HG03060 (cell line): ENCODE measurements at regions not wholly inside any gene's neighbourhood (a gene's known extent, or its start where the extent isn't known, plus 50 kb on each side); places are given as distances from the start of the nearest gene placed in this dataset.

Experiments used
- ATAC-seq: cut with Tn5 transposase; IDR thresholded peaks from one replicate; pipeline ENCODE4 v1.9.1; 2021; ENCODE audit warnings: low read depth, moderate number of reproducible peaks; ENCODE audit not compliant: unreplicated experiment

DNA sequence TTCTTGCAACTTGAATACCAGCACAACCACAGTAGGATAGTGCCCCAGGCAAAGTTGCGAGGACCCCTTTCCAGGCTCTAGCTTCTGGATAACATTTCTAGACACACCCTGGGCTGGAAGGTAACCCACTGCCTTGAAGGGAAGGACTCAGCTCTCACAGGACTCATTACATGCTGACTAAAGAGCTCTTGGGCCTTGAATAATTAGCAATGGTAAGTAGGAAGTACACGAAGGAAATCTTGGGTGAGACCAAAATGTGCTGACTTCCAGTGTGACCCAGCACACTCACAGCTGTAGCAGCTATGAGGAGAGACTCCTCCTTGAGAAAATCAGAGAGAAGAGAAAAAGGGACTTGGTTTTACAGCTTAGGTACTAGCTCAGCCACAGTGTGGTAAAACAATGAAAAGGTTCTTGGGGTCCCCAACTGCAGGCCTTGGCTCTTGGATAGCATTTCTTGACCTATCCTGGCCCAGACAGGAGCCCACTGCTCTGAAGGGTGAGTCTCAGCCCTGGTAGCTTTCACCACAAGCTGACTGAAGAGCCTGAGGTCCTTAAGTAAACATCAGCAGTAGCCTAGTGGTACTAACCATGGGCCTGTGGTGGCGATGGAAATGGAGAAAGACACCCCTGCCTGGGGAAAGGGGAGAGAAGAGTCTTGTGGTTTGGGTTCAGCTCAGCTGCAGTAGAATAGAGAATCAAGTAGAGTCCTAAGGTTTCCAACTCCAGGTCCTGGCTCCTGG is 621.7 kb downstream of the SEMA5A start:
- no peak for ATAC-seq

DNA sequence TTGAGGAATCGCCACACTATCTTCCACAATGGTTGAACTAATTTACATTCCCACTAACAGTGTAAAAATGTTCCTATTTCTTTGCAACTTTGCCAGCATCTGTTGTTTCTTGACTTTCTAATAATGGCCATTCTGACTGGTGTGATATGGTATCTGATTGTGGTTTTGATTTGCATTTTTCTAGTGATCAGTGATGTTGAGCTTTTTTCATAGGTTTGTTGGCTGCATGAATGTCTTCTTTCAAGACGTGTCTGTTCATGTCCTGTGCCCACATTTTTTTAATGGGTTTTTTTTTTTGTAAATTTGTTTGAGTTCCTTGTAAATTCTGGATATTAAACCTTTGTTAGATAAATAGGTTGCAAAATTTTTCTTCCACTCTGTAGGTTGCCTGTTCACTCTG is 615.9 kb downstream of the SEMA5A start:
- ATAC-seq, result no peak

DNA sequence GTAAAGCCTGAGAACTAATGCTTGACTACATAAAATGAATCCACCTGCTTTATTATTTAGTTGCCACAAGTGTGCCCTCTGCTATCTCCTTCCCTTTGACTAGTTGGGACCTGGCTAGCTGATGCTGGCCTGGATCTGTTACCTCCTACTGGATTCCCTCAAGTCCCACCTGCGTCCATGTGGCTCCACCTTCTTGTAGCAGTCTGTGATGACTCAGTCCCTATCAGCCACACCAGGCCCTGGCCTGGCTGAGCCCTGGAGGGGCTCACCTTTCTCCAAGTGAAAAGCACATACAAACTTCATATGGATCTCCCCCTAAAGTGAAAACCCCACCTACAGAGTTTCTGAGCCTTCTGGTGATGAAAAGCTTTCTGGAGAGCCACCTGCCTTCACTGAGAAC is 611.4 kb downstream of the SEMA5A start:
- no peak for ATAC-seq

- ATAC-seq, result no peak
These were observed 604.9 kb downstream of the SEMA5A start for GRCh38 chr5:8940934-8941333.

DNA sequence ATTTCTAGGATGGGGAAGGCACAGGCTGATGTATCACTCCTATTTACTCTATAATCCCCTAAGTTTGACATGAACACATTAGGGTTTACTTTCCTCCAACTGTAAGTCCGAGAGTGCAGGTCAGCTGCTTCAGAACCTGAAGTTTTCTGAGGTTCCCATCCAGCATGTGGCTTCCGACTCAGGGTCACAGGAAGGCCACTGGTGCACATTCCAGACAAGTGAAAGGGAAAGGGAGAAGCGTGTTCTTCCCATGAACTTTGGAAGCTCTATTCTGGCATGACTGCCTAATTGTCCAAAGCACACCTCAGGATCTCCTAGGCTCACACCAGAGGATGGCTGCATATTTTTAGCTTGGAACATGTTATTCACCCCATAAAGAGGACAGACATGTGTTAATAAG is 602.6 kb downstream of the SEMA5A start:
- no peak for ATAC-seq

DNA sequence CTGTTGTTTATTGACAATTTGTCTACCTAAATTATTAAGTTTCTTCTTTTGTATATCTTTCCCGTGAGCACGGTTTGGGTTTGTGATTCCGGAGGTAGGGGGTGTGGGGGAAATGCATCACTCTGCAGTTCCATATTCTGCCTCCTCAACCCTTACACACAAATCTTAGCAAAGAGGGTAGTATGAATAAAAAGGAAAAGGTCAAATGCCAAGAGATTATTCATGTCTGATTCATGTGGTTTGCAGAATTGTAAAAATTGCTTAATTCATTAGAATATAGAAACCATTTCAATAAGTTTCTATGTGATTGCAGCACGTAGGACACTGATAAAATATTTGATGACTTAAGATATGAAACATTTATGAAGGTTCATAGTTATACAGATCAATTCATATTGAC is 601.9 kb downstream of the SEMA5A start:
- ATAC-seq, result no peak

DNA sequence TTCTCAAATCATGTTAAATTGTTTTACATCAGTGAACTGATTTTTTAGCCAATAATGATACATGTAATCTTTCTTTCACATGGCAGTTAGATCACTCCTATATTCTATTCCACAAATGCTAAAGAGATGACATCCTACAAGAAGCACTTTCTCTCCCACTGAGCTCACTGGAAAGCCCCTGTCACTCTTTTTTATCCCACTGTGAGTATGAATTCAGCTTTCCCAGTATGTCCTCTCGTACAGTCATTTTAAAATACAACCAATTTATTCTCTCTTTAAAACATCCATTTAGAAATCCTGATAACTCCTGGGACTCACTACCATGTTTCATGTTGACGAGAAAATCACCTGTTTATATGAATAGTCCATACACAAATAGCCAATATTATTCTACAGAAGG is 599.9 kb downstream of the SEMA5A start:
- ATAC-seq, result no peak

- peak; percentile 96 for ATAC-seq
These were observed 596.0 kb downstream of the SEMA5A start for GRCh38 chr5:8949908-8950307.

- ATAC-seq, result no peak
These were observed 593.7 kb downstream of the SEMA5A start for GRCh38 chr5:8952147-8952546.

GRCh38 chr5:8953016-8953415 is 592.9 kb downstream of the SEMA5A start:
- no peak for ATAC-seq

DNA sequence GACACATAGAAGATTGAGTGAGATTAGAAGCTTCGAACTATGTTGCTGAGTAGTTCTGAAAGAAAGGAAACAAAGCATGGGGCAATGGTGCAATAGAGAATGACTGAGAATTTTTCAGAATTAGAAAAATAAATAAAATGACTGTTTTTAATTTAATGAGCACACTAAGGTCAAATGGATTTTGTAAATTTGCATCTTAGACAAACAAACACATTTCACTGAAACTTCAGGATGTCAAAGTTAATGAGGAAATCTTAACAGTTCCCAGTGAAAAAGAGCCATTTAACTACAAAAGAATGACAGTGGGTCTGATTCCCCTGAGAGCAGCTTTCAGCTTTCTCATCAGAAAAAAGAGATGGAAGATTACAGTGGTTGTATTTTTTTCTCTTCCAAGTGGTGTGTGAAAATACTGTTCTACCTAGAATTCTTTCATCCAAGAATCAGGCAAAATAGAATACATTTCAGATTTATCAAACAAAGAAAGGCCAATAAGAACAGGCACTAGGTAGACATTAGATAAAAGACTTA is 591.9 kb downstream of the SEMA5A start:
- ATAC-seq, result no peak

DNA sequence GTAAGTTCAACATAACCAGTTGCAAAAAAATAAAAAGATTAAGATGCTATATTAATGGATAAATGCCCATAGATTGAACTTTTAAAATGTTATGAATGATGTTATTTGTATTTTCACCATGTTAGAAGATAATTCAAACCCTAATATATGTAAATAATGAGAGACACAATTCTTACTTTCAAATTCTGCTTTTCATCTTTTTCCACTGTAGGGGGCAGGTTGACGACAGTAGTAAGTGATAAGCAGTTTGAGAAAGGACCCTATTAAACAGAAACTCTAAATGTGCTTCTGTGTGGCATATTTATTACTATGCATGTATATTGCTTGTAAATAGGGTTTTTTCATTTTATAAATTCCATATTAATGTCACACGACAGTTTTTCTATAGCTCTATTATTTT is 591.1 kb downstream of the SEMA5A start:
- no peak for ATAC-seq

DNA sequence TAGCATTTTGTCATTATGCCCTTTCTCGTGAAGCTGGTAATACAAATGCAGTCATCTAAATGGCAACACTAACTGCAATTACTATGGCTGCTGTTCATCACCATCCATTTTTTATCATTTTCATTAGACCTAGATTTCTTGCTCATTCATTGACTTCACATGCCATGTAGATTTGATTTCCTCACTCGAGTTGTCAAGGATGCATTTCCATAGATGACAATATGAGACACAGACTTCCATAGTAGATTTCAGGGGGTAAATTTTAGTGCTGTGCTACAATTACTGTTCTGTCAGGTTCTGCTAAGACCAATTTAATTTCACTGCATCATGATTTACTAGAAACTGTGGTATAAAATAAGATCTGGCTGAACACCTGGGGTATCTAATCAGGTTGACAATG is 589.2 kb downstream of the SEMA5A start:
- ATAC-seq, result no peak

DNA sequence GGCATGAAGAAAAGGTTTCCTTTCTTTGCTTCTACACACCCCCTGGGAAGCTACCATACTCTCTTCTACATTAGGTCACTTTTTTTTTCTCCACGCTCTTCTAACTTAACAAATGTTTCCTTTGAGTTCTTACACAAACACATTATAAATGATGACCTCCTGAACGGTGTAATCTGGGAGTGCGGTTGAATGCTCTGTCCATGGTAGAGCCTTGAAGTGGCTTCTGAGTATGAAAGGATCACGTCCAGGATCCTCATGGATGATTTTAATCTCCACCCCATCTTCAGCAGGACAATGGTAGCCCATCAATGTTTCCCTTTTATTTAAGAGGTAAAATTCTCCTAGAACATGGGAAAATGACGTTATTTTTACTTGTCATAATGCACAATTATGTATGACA is 587.3 kb downstream of the SEMA5A start:
- ATAC-seq, result no peak

DNA sequence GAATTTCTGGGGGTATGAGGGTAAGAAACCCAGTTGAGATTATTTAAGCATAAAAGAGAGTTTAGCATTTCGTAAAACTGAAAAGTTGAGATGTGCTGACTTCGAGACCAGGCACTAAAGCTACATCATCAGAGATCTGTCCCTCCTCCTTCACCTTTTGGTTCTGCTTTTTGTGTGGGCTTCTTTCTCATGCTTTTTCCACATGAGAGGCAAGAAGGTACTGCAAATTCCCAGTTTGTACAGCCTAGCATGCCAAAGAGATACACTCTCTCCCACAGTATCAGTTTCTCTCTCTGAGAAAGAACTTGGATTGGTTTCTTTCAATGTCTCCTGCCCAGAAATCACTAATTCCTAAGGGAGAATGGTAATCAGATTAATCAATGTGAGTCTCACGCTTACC is 584.7 kb downstream of the SEMA5A start:
- no peak for ATAC-seq

- ATAC-seq, result no peak
These were observed 583.9 kb downstream of the SEMA5A start for GRCh38 chr5:8961956-8962355.

DNA sequence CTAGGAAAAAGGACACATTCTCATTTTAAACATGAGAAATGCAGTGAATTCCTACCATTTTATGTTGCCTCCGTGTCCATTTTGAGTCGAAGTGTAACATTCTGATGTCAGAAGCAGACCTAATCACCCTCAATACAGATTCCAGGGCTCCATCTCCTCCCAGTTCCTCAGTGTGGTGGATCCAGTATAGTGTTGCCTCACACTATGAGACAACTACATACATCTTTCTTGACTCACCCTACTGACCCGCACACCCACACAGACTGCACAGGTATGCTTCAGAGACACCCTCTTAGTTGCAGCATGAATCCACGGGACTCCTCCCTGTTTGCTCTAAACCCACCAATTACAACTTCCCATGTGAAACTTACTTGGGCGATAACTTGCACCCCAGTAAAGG is 564.9 kb downstream of the SEMA5A start:
- ATAC-seq, result no peak

GRCh38 chr5:8981496-8981895 is 564.4 kb downstream of the SEMA5A start:
- ATAC-seq, result no peak

DNA sequence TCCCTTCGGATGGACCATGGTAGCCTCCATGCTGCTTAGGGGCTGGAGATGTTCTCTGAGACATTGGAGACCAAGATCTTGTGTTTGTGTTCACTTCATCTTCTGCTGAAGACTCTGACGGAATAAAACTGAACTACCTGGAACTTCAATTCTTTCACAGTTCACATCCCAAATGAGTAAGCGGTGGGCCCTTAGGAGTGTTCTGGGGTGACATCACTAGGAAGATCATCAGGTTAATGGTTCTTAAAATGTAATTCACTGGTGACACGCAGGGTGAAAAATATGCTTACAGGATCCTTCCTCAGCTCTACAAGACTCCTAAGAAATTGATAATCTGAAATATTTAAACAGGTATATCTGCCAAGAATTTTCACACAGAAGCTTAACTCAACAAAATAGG is 561.5 kb downstream of the SEMA5A start:
- no peak for ATAC-seq
